HepG2 (cell line): ENCODE measurements at regions not wholly inside any gene's neighbourhood (a gene's known extent, or its start where the extent isn't known, plus 50 kb on each side); places are given as distances from the start of the nearest gene placed in this dataset.

ENCODE experiments used
- BCL6 ChIP-seq: IDR thresholded peaks from 2 replicates; pipeline ENCODE4 v1.6.1; 2016; ENCODE audit warnings: missing genetic modification reagents, missing compliant biosample characterization
- CHCHD3 ChIP-seq: sonication (generic); formaldehyde crosslinking; IDR thresholded peaks from 2 replicates; pipeline ENCODE4 v1.8.0; 2022; ENCODE audit warnings: mild to moderate bottlenecking, missing genetic modification reagents, moderate library complexity
- HMG20A ChIP-seq: IDR thresholded peaks from 2 replicates; pipeline ENCODE4 v1.6.1; 2016; ENCODE audit warnings: borderline replicate concordance
- HMG20B ChIP-seq: conservative IDR thresholded peaks from 2 replicates; pipeline ENCODE4 v1.6.1; 2016; ENCODE audit warnings: missing genetic modification reagents, missing compliant biosample characterization
- HMGA1 ChIP-seq: sonication (generic); formaldehyde crosslinking; conservative IDR thresholded peaks from 2 replicates; pipeline ENCODE4 v1.4.0; 2020; ENCODE audit warnings: missing genetic modification reagents
- NCOA2 ChIP-seq: sonication (generic); formaldehyde crosslinking; IDR thresholded peaks from 2 replicates; pipeline ENCODE4 v1.8.0; 2022; ENCODE audit warnings: inconsistent platforms
- PCBP2 ChIP-seq: fragments of 200-400 bp; formaldehyde crosslinking; optimal IDR thresholded peaks from 2 replicates; pipeline ENCODE3; 2018; ENCODE audit warnings: low read length, low read depth; ENCODE audit not compliant: poor library complexity, severe bottlenecking
- RARA ChIP-seq: IDR thresholded peaks from 2 replicates; pipeline ENCODE4 v1.6.1; 2016; ENCODE audit warnings: missing genetic modification reagents, missing compliant biosample characterization
- RFXAP ChIP-seq: sonication (generic); formaldehyde crosslinking; IDR thresholded peaks from 2 replicates; pipeline ENCODE4 v1.4.0; 2020; ENCODE audit warnings: missing genetic modification reagents, borderline replicate concordance
- SOX13 ChIP-seq, 3 experiments: fragments of 450-650 bp in 1 of 3; sonication (generic) in 1 of 3; formaldehyde crosslinking in 1 of 3; IDR thresholded peaks in 2 of 3; conservative IDR thresholded peaks in 1 of 3; 2 replicates each; pipeline versions ENCODE4 v1.5.0 to v1.6.1; 2016 to 2020; ENCODE audit warnings: antibody characterized with exemption in 1 of 3, mild to moderate bottlenecking in 1 of 3, missing compliant biosample characterization in 1 of 3, missing genetic modification reagents in 1 of 3, moderate library complexity in 1 of 3
- ZNF841 ChIP-seq: sonication (generic); formaldehyde crosslinking; IDR thresholded peaks from 2 replicates; pipeline ENCODE4 v1.8.1; 2023; ENCODE audit warnings: missing genetic modification reagents, borderline replicate concordance
- TF ChIP-seq, protein P1 (sequence below): IDR thresholded peaks from 2 replicates; pipeline ENCODE4 v1.6.1; 2012; ENCODE audit warnings: low read depth, low read length, improper control_type of control experiment
- TF ChIP-seq, protein P2 (sequence below): IDR thresholded peaks from 2 replicates; pipeline ENCODE4 v1.6.1; 2016; ENCODE audit warnings: missing genetic modification reagents, missing compliant biosample characterization
- TF ChIP-seq, protein P3 (sequence below), 2 experiments: sonication (generic) in 1 of 2; formaldehyde crosslinking in 1 of 2; IDR thresholded peaks; 2 replicates each; pipeline versions ENCODE4 v1.4.0 to v1.6.1; 2016 to 2020; ENCODE audit warnings: borderline replicate concordance in 1 of 2, low read depth in 1 of 2, mild to moderate bottlenecking in 1 of 2, missing genetic modification reagents in 1 of 2
- TF ChIP-seq, protein P4 (sequence below): sonication (generic); formaldehyde crosslinking; IDR thresholded peaks from 2 replicates; pipeline ENCODE4 v1.5.0; 2020; ENCODE audit warnings: missing genetic modification reagents
- TF ChIP-seq, protein P5 (sequence below): IDR thresholded peaks from 2 replicates; pipeline ENCODE4 v1.4.0; 2020; ENCODE audit warnings: mild to moderate bottlenecking, missing genetic modification reagents
- TF ChIP-seq, protein P6 (sequence below): sonication (generic); formaldehyde crosslinking; IDR thresholded peaks from 2 replicates; pipeline ENCODE4 v1.5.1; 2020; ENCODE audit warnings: mild to moderate bottlenecking, missing genetic modification reagents, borderline replicate concordance

DNA sequence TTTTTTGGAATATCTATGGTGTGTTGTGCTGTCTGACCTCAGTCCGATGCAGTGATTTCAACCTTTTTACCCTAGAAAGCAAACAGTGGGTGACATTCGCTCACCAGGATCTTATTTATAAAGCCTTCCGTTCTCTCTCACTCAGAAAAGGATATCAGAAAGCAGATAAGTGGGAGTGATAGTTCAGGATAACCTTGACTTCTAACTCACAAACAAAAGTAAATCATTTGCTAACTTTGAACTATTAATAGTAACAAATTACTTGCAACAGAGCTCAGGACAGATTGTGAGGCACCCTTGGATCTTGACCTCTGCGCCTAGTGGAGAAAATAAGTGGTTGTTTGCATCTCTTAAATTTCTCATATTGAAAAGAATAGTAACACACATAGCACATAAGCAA is 637.1 kb upstream of the CITED2 start (continued):
- TF ChIP-seq, protein P1, sequence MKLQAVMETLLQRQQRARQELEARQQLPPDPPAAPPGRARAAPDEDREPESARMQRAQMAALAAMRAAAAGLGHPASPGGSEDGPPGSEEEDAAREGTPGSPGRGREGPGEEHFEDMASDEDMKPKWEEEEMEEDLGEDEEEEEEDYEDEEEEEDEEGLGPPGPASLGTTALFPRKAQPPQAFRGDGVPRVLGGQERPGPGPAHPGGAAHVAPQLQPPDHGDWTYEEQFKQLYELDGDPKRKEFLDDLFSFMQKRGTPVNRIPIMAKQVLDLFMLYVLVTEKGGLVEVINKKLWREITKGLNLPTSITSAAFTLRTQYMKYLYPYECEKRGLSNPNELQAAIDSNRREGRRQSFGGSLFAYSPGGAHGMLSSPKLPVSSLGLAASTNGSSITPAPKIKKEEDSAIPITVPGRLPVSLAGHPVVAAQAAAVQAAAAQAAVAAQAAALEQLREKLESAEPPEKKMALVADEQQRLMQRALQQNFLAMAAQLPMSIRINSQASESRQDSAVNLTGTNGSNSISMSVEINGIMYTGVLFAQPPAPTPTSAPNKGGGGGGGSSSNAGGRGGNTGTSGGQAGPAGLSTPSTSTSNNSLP = peak; percentile 64
- TF ChIP-seq BCL6 (CRISPR knock-in tag) (peak; percentile 86), HMGA1 (CRISPR knock-in tag) (no peak), NCOA2 (CRISPR knock-in tag) (peak; percentile 51; the same call in 1 of the 2 replicates), CHCHD3 (CRISPR knock-in tag) (no peak), RARA (peak; percentile 95), PCBP2 (no peak), ZNF841 (CRISPR knock-in tag) (no peak), HMG20B (CRISPR knock-in tag) (peak; percentile 81), RFXAP (no peak), HMG20A (CRISPR knock-in tag) (peak; percentile 76; the same call in 1 of the 2 replicates), SOX13 (IDR thresholded peaks at IDR 0.05) (no peak), SOX13 (CRISPR knock-in tag; conservative IDR thresholded peaks at IDR 0.05 in 1 of 2, IDR thresholded peaks at IDR 0.05 in 1 of 2) (0 out of 4 replicates have a peak, but pooled peaks of 1 of the 2 experiments have one; percentile 31)
- TF ChIP-seq, protein P2, sequence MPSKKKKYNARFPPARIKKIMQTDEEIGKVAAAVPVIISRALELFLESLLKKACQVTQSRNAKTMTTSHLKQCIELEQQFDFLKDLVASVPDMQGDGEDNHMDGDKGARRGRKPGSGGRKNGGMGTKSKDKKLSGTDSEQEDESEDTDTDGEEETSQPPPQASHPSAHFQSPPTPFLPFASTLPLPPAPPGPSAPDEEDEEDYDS (CRISPR knock-in tag) = no peak
- TF ChIP-seq, protein P3, sequence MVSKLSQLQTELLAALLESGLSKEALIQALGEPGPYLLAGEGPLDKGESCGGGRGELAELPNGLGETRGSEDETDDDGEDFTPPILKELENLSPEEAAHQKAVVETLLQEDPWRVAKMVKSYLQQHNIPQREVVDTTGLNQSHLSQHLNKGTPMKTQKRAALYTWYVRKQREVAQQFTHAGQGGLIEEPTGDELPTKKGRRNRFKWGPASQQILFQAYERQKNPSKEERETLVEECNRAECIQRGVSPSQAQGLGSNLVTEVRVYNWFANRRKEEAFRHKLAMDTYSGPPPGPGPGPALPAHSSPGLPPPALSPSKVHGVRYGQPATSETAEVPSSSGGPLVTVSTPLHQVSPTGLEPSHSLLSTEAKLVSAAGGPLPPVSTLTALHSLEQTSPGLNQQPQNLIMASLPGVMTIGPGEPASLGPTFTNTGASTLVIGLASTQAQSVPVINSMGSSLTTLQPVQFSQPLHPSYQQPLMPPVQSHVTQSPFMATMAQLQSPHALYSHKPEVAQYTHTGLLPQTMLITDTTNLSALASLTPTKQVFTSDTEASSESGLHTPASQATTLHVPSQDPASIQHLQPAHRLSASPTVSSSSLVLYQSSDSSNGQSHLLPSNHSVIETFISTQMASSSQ (IDR thresholded peaks at IDR 0.05; ENCODE audit: low read depth) = peak; percentile 60; the same call in 1 of the 2 replicates
- TF ChIP-seq, protein P3 (CRISPR knock-in tag; IDR thresholded peaks at IDR 0.05; ENCODE audit: borderline replicate concordance) = peak; percentile 63; the same call in 1 of the 2 replicates
- TF ChIP-seq, protein P4, sequence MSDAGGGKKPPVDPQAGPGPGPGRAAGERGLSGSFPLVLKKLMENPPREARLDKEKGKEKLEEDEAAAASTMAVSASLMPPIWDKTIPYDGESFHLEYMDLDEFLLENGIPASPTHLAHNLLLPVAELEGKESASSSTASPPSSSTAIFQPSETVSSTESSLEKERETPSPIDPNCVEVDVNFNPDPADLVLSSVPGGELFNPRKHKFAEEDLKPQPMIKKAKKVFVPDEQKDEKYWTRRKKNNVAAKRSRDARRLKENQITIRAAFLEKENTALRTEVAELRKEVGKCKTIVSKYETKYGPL (CRISPR knock-in tag) = no peak
- TF ChIP-seq, protein P5, sequence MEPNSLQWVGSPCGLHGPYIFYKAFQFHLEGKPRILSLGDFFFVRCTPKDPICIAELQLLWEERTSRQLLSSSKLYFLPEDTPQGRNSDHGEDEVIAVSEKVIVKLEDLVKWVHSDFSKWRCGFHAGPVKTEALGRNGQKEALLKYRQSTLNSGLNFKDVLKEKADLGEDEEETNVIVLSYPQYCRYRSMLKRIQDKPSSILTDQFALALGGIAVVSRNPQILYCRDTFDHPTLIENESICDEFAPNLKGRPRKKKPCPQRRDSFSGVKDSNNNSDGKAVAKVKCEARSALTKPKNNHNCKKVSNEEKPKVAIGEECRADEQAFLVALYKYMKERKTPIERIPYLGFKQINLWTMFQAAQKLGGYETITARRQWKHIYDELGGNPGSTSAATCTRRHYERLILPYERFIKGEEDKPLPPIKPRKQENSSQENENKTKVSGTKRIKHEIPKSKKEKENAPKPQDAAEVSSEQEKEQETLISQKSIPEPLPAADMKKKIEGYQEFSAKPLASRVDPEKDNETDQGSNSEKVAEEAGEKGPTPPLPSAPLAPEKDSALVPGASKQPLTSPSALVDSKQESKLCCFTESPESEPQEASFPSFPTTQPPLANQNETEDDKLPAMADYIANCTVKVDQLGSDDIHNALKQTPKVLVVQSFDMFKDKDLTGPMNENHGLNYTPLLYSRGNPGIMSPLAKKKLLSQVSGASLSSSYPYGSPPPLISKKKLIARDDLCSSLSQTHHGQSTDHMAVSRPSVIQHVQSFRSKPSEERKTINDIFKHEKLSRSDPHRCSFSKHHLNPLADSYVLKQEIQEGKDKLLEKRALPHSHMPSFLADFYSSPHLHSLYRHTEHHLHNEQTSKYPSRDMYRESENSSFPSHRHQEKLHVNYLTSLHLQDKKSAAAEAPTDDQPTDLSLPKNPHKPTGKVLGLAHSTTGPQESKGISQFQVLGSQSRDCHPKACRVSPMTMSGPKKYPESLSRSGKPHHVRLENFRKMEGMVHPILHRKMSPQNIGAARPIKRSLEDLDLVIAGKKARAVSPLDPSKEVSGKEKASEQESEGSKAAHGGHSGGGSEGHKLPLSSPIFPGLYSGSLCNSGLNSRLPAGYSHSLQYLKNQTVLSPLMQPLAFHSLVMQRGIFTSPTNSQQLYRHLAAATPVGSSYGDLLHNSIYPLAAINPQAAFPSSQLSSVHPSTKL (CRISPR knock-in tag) = peak; percentile 70
- TF ChIP-seq, protein P6, sequence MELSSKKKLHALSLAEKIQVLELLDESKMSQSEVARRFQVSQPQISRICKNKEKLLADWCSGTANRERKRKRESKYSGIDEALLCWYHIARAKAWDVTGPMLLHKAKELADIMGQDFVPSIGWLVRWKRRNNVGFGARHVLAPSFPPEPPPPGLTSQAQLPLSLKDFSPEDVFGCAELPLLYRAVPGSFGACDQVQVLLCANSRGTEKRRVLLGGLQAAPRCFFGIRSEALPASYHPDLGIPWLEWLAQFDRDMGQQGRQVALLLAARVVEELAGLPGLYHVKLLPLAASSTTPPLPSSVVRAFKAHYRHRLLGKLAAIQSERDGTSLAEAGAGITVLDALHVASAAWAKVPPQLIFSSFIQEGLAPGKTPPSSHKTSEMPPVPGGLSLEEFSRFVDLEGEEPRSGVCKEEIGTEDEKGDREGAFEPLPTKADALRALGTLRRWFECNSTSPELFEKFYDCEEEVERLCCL (CRISPR knock-in tag) = no peak
